Esophagus muscularis mucosa (tissue), 4 donors: ENCODE measurements at regions not wholly inside any gene's neighbourhood (a gene's known extent, or its start where the extent isn't known, plus 50 kb on each side); places are given as distances from the start of the nearest gene placed in this dataset.

Source experiments
- DNase-seq: peaks from one replicate; pipeline ENCODE4 v3.0.0-alpha.2; 2017; ENCODE audit errors: extremely low spot score
- H3K27ac ChIP-seq, 4 donors: fragments of 200-600 bp; sonication (generic); replicated peaks in 1 of 4; 1 replicate in 3 of 4; 2 replicates in 1 of 4; pipeline ENCODE4 v1.5.1; 2016 to 2019; ENCODE audit warnings: mild to moderate bottlenecking in 1 of 4
- H3K27me3 ChIP-seq, 4 donors: fragments of 200-600 bp; sonication (generic); one replicate each; pipeline versions ENCODE4 v1.5.1 to v1.6.0; 2016 to 2019
- H3K36me3 ChIP-seq, 4 donors: fragments of 200-600 bp; sonication (generic); one replicate each; pipeline ENCODE4 v1.5.1; 2016 to 2019
- H3K4me1 ChIP-seq, 4 donors: fragments of 200-600 bp; sonication (generic); one replicate each; pipeline ENCODE4 v1.5.1; 2016 to 2019
- H3K4me3 ChIP-seq, 4 donors: fragments of 200-600 bp; sonication (generic); 1 replicate in 2 of 4; 2 replicates in 2 of 4; pipeline ENCODE4 v1.5.1; 2016 to 2019; ENCODE audit warnings: mild to moderate bottlenecking in 4 of 4, moderate library complexity in 1 of 4
- H3K9me3 ChIP-seq, 4 donors: fragments of 200-600 bp; sonication (generic); 1 replicate in 3 of 4; 2 replicates in 1 of 4; pipeline ENCODE4 v1.5.1; 2016 to 2019
- EP300 ChIP-seq: sonication (generic); formaldehyde crosslinking; IDR thresholded peaks from one replicate; pipeline ENCODE4 v1.6.1; 2017; ENCODE audit warnings: antibody characterized with exemption
- POLR2A ChIP-seq: fragments of 450-650 bp; IDR thresholded peaks from one replicate; pipeline ENCODE4 v1.6.1; 2017; ENCODE audit warnings: antibody characterized with exemption, moderate library complexity, mild to moderate bottlenecking, low read depth
- POLR2AphosphoS5 ChIP-seq, 2 donors: sonication (generic); formaldehyde crosslinking; IDR thresholded peaks; one replicate each; pipeline ENCODE4 v1.6.1; 2017; ENCODE audit warnings: antibody characterized with exemption in 2 of 2
- WGBS: methylation state at CpG from one replicate; pipeline ENCODE4 v1.1.5; 2018; 5-methylcytosine and 5-hydroxymethylcytosine counted together
- intact Hi-C: fragments of 100-400 bp; cut with DNase I; formaldehyde crosslinking; loops from one replicate; pipeline ENCODE4 v1.15.1; 2023
- TF ChIP-seq, protein P1 (sequence below), 3 experiments: fragments of 200-600 bp in 2 of 3; fragments of 450-650 bp in 1 of 3; sonication (generic) in 2 of 3; IDR thresholded peaks; one replicate each; pipeline ENCODE4 v1.5.1; 2017 to 2019; ENCODE audit warnings: antibody characterized with exemption in 3 of 3, mild to moderate bottlenecking in 2 of 3, moderate library complexity in 1 of 3

DNA sequence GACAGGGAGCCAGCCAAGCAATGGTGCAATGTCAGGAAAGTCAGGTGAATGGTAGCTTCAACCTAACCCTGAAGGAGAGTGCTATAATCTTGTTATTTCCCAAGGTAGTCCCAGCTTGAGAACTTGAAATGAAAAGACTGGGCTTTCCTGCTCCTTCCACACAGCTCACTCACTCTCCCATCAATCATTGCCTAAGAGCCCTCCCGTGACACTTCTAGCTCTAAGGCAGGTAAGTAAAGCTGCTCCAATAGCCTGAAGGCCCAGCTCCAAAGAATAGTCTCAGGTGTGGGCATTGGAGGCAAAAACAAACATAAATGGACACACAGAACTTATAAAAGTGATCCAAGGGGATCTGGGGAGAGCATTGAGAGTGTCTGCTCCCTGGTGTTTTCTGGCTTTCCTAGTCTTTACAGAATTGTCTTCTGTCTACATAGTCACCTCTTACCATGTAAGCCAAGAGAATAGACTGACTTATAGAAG is 63.1 kb upstream of the TBC1D5 start:
- no peak overlapping the region for H3K4me3 ChIP-seq
- DNase-seq = peak; percentile 31
- H3K27me3 ChIP-seq = no peaks in the 10 kb centered on the region
- H3K36me3 ChIP-seq = no peaks in the 10 kb centered on the region
- intact Hi-C loops = no loop called here
- 60% methylated on average over 1 of the region's 1 CpG for WGBS
- no peaks in the 10 kb centered on the region for H3K9me3 ChIP-seq
- no peaks in the 10 kb centered on the region for H3K4me1 ChIP-seq
- TF ChIP-seq POLR2AphosphoS5 (IDR thresholded peaks at IDR 0.05) (no peak), POLR2A (no peak), EP300 (no peak)
- TF ChIP-seq, protein P1, sequence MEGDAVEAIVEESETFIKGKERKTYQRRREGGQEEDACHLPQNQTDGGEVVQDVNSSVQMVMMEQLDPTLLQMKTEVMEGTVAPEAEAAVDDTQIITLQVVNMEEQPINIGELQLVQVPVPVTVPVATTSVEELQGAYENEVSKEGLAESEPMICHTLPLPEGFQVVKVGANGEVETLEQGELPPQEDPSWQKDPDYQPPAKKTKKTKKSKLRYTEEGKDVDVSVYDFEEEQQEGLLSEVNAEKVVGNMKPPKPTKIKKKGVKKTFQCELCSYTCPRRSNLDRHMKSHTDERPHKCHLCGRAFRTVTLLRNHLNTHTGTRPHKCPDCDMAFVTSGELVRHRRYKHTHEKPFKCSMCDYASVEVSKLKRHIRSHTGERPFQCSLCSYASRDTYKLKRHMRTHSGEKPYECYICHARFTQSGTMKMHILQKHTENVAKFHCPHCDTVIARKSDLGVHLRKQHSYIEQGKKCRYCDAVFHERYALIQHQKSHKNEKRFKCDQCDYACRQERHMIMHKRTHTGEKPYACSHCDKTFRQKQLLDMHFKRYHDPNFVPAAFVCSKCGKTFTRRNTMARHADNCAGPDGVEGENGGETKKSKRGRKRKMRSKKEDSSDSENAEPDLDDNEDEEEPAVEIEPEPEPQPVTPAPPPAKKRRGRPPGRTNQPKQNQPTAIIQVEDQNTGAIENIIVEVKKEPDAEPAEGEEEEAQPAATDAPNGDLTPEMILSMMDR (IDR thresholded peaks at IDR 0.05) = no peak
- no peak overlapping the region for H3K27ac ChIP-seq

DNA sequence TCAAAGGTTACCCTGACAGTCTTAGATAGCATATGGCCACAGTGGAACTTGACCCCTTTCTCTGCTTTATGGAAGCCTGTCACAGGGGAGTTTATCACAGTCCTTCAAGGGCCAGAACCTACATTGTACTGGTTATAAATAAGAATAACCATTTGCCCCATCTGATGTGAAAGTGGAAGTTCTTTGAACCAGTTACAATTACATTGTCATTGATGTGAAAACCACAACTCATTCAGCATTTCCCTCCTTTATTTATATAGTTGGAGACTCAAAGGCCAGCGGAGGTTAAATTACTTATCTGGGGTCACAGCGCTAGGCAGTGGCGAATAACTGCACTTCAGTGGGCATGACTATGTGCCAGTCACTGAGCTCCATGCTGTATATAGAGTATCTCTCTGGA is 60.5 kb upstream of the TBC1D5 start:
- TF ChIP-seq EP300 = no peak
- TF ChIP-seq POLR2A = no peak
- 53% methylated on average over 3 of the region's 3 CpGs for WGBS
- Histone ChIP-seq H3K27ac (no peak overlapping the region), H3K4me1 (no peaks in the 10 kb centered on the region), H3K9me3 (no peaks in the 10 kb centered on the region), H3K36me3 (no peaks in the 10 kb centered on the region), H3K27me3 (no peaks in the 10 kb centered on the region), H3K4me3 (no peak overlapping the region)
- intact Hi-C loops = no loop called here
- no peak for DNase-seq

DNA sequence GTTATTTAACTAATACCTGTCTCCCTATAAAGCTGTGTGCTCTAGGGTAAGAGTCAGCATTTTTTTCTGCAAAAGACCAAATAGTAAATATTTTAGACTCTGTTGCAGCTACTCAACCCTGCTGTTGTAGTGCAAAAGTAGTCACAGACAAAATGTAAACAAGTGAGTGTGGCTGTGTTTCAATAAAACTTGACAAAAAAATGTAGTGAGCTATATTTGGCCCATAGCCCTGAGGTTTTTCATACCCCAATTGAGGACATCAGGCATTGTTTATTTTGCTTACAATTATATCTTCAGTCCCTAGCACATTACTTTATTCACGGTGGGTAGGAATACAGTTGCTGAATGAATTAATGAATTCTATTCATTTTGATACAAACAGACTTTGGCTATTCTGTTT is 58.7 kb upstream of the TBC1D5 start:
- no peaks in the 10 kb centered on the region for H3K4me1 ChIP-seq
- 58% methylated on average over 1 of the region's 1 CpG for WGBS
- no peaks in the 10 kb centered on the region for H3K36me3 ChIP-seq
- H3K4me3 ChIP-seq = no peak overlapping the region
- intact Hi-C loops = no loop called here
- TF ChIP-seq POLR2A = no peak
- no peak for TF ChIP-seq EP300
- TF ChIP-seq POLR2AphosphoS5 (IDR thresholded peaks at IDR 0.05) = no peak
- TF ChIP-seq, protein P1 (IDR thresholded peaks at IDR 0.05) = no peak
- peak; percentile 10 for DNase-seq
- no peaks in the 10 kb centered on the region for H3K9me3 ChIP-seq
- no peak overlapping the region for H3K27ac ChIP-seq
- no peaks in the 10 kb centered on the region for H3K27me3 ChIP-seq

DNA sequence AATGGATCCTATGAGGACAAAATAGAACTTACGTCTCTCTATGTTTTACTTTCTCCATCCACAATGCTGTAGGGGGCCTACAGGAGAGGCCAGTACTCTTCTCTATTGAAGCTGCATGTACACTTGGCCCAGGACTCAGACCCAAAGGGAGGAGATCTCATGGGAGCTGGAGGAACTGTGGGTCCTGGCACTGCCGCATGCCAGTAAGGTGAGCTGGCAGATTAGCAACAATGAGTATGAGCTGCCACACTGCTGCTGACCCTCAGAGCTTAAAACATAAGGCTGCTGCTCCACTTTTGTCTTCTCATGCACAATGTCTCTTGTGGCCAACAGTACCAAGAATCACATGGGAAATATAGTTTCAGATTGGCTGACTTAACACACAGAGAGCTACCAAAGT is 57.8 kb upstream of the TBC1D5 start:
- Histone ChIP-seq H3K27ac (no peak overlapping the region), H3K4me3 (no peak overlapping the region), H3K9me3 (no peaks in the 10 kb centered on the region), H3K36me3 (no peaks in the 10 kb centered on the region), H3K27me3 (no peaks in the 10 kb centered on the region), H3K4me1 (no peaks in the 10 kb centered on the region)
- intact Hi-C loops = no loop called here
- TF ChIP-seq POLR2AphosphoS5 (IDR thresholded peaks at IDR 0.05) = no peak
- peak; percentile 86 for DNase-seq
- 100% methylated on average over 2 of the region's 2 CpGs for WGBS

GRCh38 chr3:17799312-17799711 is 56.9 kb upstream of the TBC1D5 start:
- Histone ChIP-seq H3K27me3 (no peaks in the 10 kb centered on the region), H3K4me1 (no peaks in the 10 kb centered on the region), H3K36me3 (no peaks in the 10 kb centered on the region), H3K9me3 (no peaks in the 10 kb centered on the region), H3K4me3 (no peak overlapping the region), H3K27ac (no peak overlapping the region)
- peak; percentile 64 for DNase-seq
- WGBS = 89% methylated on average over 5 of the region's 5 CpGs
- TF ChIP-seq, protein P1 (IDR thresholded peaks at IDR 0.05) = no peak
- TF ChIP-seq POLR2A = no peak
- TF ChIP-seq POLR2AphosphoS5 (IDR thresholded peaks at IDR 0.05) = no peak
- TF ChIP-seq EP300 = no peak
- intact Hi-C loops = no loop called here

- no peaks in the 10 kb centered on the region for H3K9me3 ChIP-seq
- no peaks in the 10 kb centered on the region for H3K4me1 ChIP-seq
- no peaks in the 10 kb centered on the region for H3K36me3 ChIP-seq
- DNase-seq = peak; percentile 62
- intact Hi-C loops = no loop called here
- no peaks in the 10 kb centered on the region for H3K27me3 ChIP-seq
- H3K4me3 ChIP-seq = no peak overlapping the region
- TF ChIP-seq, protein P1 (IDR thresholded peaks at IDR 0.05) = no peak
- TF ChIP-seq POLR2AphosphoS5 (IDR thresholded peaks at IDR 0.05) = no peak
- TF ChIP-seq POLR2A = no peak
- no peak for TF ChIP-seq EP300
- H3K27ac ChIP-seq = no peak overlapping the region
These were observed 55.6 kb upstream of the TBC1D5 start for GRCh38 chr3:17798000-17798399.
